SK-N-SH treated with all-trans-retinoic acid at 6 μM for 48 hours (cell line): ENCODE measurements at regions not wholly inside any gene's neighbourhood (a gene's known extent, or its start where the extent isn't known, plus 50 kb on each side); places are given as distances from the start of the nearest gene placed in this dataset.

ENCODE experiments used
- ATAC-seq: fragments of 200-7000 bp; cut with Tn5 transposase; 3 replicates; pipeline ENCODE4 v1.9.1; 2020; ENCODE audit warnings: mild to moderate bottlenecking, moderate library complexity
- ARNTL ChIP-seq: fragments of 450-650 bp; formaldehyde crosslinking; IDR thresholded peaks from 2 replicates; pipeline ENCODE4 v1.5.0; 2020; ENCODE audit warnings: low read depth, mild to moderate bottlenecking, moderate library complexity, borderline replicate concordance
- CSDC2 ChIP-seq: fragments of 250-450 bp; sonication (Bioruptor Pico); IDR thresholded peaks from 2 replicates; pipeline ENCODE4 v1.5.0; 2020; ENCODE audit warnings: mild to moderate bottlenecking, moderate library complexity
- GLIS3 ChIP-seq: fragments of 250-450 bp; sonication (Bioruptor Pico); IDR thresholded peaks from 2 replicates; pipeline ENCODE4 v1.5.0; 2020; ENCODE audit warnings: mild to moderate bottlenecking, moderate library complexity
- ISL1 ChIP-seq: fragments of 250-450 bp; sonication (Bioruptor Pico); IDR thresholded peaks from 2 replicates; pipeline ENCODE4 v2.1.2; 2022; ENCODE audit warnings: mild to moderate bottlenecking, moderate library complexity
- OSR1 ChIP-seq: fragments of 250-450 bp; sonication (Bioruptor Pico); IDR thresholded peaks from 2 replicates; pipeline ENCODE4 v1.8.0; 2022; ENCODE audit warnings: moderate library complexity, mild to moderate bottlenecking, inconsistent platforms
- PPARA ChIP-seq: fragments of 250-450 bp; sonication (Bioruptor Pico); IDR thresholded peaks from 2 replicates; pipeline ENCODE4 v1.5.0; 2020; ENCODE audit warnings: mild to moderate bottlenecking, borderline replicate concordance
- RARB ChIP-seq: fragments of 250-450 bp; sonication (Bioruptor Pico); IDR thresholded peaks from 2 replicates; pipeline ENCODE4 v1.8.0; 2021; ENCODE audit warnings: mild to moderate bottlenecking, moderate library complexity
- SNAI2 ChIP-seq: fragments of 250-450 bp; sonication (Bioruptor Pico); IDR thresholded peaks from 2 replicates; pipeline ENCODE4 v1.5.0; 2020; ENCODE audit warnings: mild to moderate bottlenecking, moderate library complexity
- TCF4 ChIP-seq: fragments of 250-450 bp; sonication (Bioruptor Pico); IDR thresholded peaks from 2 replicates; pipeline ENCODE4 v1.8.0; 2021; ENCODE audit warnings: mild to moderate bottlenecking, moderate library complexity, borderline replicate concordance
- TOX ChIP-seq: fragments of 250-450 bp; sonication (Bioruptor Pico); IDR thresholded peaks from 2 replicates; pipeline ENCODE4 v1.8.0; 2021; ENCODE audit warnings: mild to moderate bottlenecking, moderate library complexity, borderline replicate concordance
- ZC3H10 ChIP-seq: fragments of 250-450 bp; sonication (Bioruptor Pico); IDR thresholded peaks from 2 replicates; pipeline ENCODE4 v1.5.1; 2021; ENCODE audit warnings: mild to moderate bottlenecking, moderate library complexity
- ZFP3 ChIP-seq: fragments of 250-450 bp; sonication (Bioruptor Pico); IDR thresholded peaks from 2 replicates; pipeline ENCODE4 v1.5.0; 2020; ENCODE audit warnings: mild to moderate bottlenecking, moderate library complexity
- ZNF70 ChIP-seq: fragments of 450-650 bp; formaldehyde crosslinking; IDR thresholded peaks from 2 replicates; pipeline ENCODE4 v1.5.0; 2020; ENCODE audit warnings: mild to moderate bottlenecking, moderate library complexity
- ZNF8 ChIP-seq: fragments of 450-650 bp; formaldehyde crosslinking; IDR thresholded peaks from 2 replicates; pipeline ENCODE4 v1.5.0; 2020; ENCODE audit warnings: mild to moderate bottlenecking, moderate library complexity
- TF ChIP-seq, protein P1 (sequence below): fragments of 250-450 bp; sonication (Bioruptor Pico); IDR thresholded peaks from 2 replicates; pipeline ENCODE4 v1.5.0; 2020; ENCODE audit warnings: mild to moderate bottlenecking, moderate library complexity
- TF ChIP-seq, protein P2 (sequence below): fragments of 250-450 bp; sonication (Bioruptor Pico); IDR thresholded peaks from 2 replicates; pipeline ENCODE4 v1.5.1; 2020; ENCODE audit warnings: low read depth, mild to moderate bottlenecking, moderate library complexity
- TF ChIP-seq, protein P3 (sequence below): fragments of 250-450 bp; sonication (Bioruptor Pico); IDR thresholded peaks from 2 replicates; pipeline ENCODE4 v1.5.1; 2021; ENCODE audit warnings: mild to moderate bottlenecking, moderate library complexity
- TF ChIP-seq, protein P4 (sequence below): fragments of 250-450 bp; sonication (Bioruptor Pico); IDR thresholded peaks from 2 replicates; pipeline ENCODE4 v1.8.0; 2021; ENCODE audit warnings: low read depth, mild to moderate bottlenecking, moderate library complexity, borderline replicate concordance

DNA sequence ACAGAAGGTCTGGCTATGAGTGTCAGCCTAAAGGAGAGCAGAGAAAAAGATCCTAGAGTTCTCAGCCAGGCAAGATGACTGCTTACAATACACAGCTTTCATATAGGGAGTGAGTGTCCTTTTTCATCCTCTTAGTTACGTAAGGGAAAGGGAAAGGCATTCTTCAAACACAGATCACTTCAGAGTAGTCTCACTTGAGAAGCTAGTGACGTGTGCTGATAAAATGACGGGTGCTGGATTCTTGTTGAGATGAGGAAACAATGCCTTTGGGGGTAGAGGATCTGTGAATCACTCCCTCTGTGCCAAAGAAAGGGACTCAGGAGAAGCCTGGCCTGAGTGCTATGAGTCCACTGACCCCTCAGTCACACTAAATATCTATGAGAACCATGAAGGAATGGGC lies 117.3 kb downstream of the QRSL1 start:
- ATAC-seq: no peak

DNA sequence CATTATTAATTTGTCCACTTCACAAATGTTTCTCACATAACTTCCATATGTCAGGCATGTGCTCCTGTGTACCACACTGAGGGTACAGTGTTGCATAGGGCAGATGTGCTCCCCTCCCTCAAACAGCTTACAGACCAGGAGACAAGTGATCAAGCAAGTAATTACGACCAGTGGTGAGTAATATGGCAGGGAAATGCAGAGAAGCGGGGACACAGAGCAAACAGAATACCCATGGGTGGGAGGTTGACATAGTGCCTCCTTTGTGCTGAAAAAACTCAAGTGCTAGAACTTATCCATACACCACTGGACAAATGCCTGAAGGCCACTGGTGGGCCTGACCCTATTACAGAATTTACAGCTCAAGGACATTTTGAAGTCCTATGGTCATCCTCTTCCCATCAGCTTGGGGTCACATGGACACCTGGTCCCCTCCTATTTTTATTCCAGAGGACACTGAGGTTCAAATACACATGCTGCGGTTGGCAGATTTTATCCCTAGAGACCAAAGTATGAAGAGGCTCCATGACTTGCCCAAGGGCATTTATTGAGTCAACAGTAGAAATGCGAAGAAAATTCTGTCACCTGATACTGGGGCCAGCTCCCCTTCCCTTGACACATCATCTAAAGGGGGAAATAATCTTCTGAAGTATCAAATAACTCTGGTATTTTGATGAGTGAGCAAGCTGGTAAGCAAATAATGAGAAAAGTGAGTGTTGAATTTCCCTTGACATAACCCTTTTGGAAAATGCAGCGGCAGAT lies 116.6 kb downstream of the QRSL1 start:
- ATAC-seq: no peak
- TF ChIP-seq ZNF70 (no peak), TOX (CRISPR knock-in tag) (no peak), OSR1 (CRISPR knock-in tag) (no peak), ZC3H10 (no peak), ZNF8 (no peak)
- TF ChIP-seq, protein P1, sequence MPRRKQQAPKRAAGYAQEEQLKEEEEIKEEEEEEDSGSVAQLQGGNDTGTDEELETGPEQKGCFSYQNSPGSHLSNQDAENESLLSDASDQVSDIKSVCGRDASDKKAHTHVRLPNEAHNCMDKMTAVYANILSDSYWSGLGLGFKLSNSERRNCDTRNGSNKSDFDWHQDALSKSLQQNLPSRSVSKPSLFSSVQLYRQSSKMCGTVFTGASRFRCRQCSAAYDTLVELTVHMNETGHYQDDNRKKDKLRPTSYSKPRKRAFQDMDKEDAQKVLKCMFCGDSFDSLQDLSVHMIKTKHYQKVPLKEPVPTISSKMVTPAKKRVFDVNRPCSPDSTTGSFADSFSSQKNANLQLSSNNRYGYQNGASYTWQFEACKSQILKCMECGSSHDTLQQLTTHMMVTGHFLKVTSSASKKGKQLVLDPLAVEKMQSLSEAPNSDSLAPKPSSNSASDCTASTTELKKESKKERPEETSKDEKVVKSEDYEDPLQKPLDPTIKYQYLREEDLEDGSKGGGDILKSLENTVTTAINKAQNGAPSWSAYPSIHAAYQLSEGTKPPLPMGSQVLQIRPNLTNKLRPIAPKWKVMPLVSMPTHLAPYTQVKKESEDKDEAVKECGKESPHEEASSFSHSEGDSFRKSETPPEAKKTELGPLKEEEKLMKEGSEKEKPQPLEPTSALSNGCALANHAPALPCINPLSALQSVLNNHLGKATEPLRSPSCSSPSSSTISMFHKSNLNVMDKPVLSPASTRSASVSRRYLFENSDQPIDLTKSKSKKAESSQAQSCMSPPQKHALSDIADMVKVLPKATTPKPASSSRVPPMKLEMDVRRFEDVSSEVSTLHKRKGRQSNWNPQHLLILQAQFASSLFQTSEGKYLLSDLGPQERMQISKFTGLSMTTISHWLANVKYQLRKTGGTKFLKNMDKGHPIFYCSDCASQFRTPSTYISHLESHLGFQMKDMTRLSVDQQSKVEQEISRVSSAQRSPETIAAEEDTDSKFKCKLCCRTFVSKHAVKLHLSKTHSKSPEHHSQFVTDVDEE (CRISPR knock-in tag): no peak

More for the DNA sequence above, 117.3 kb downstream of the QRSL1 start:
- TF ChIP-seq ARNTL (CRISPR knock-in tag) (no peak), RARB (no peak)

DNA sequence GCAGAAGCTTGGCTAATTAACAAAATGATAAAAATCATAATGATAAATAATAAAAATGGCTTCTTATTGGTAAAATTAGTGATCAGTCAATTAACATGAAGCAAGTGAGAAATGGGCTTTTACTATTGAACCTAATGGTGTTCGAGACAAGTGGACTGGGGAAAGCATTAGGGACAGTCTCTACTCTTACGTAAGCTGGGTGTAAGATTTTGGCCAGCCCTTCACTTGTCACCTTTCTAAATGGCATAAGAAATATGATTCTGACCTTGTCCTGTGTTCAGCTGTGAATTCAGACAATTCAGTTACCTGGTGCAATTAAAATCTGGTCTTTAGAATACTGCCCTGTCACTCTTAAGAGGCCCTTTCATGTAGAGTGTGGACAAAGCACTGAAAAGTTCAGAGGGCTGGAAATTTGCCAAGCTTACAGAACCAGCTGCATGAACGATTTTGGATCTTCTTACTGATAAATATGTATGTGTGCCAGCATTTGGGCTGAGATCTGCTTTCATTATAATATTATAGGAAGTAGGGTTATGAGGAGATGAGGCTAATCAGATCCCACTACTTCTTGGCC lies 115.9 kb downstream of the QRSL1 start:
- no peak for TF ChIP-seq TCF4 (CRISPR knock-in tag)
- no peak for TF ChIP-seq ZC3H10
- TF ChIP-seq GLIS3 (CRISPR knock-in tag): no peak
- no peak for TF ChIP-seq TOX (CRISPR knock-in tag)
- TF ChIP-seq PPARA: no peak
- TF ChIP-seq, protein P2, sequence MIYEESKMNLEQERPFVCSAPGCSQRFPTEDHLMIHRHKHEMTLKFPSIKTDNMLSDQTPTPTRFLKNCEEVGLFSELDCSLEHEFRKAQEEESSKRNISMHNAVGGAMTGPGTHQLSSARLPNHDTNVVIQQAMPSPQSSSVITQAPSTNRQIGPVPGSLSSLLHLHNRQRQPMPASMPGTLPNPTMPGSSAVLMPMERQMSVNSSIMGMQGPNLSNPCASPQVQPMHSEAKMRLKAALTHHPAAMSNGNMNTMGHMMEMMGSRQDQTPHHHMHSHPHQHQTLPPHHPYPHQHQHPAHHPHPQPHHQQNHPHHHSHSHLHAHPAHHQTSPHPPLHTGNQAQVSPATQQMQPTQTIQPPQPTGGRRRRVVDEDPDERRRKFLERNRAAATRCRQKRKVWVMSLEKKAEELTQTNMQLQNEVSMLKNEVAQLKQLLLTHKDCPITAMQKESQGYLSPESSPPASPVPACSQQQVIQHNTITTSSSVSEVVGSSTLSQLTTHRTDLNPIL (CRISPR knock-in tag): no peak
- TF ChIP-seq ZNF70: no peak
- TF ChIP-seq ISL1 (CRISPR knock-in tag): no peak
- TF ChIP-seq ARNTL (CRISPR knock-in tag): no peak
- TF ChIP-seq ZNF8: no peak
- TF ChIP-seq ZFP3 (CRISPR knock-in tag): no peak
- no peak for TF ChIP-seq RARB
- TF ChIP-seq, protein P1 (CRISPR knock-in tag): no peak
- TF ChIP-seq, protein P3, sequence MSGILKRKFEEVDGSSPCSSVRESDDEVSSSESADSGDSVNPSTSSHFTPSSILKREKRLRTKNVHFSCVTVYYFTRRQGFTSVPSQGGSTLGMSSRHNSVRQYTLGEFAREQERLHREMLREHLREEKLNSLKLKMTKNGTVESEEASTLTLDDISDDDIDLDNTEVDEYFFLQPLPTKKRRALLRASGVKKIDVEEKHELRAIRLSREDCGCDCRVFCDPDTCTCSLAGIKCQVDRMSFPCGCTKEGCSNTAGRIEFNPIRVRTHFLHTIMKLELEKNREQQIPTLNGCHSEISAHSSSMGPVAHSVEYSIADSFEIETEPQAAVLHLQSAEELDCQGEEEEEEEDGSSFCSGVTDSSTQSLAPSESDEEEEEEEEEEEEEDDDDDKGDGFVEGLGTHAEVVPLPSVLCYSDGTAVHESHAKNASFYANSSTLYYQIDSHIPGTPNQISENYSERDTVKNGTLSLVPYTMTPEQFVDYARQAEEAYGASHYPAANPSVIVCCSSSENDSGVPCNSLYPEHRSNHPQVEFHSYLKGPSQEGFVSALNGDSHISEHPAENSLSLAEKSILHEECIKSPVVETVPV: no peak
- no peak for TF ChIP-seq SNAI2 (CRISPR knock-in tag)
- TF ChIP-seq CSDC2 (CRISPR knock-in tag): no peak
- TF ChIP-seq, protein P4, sequence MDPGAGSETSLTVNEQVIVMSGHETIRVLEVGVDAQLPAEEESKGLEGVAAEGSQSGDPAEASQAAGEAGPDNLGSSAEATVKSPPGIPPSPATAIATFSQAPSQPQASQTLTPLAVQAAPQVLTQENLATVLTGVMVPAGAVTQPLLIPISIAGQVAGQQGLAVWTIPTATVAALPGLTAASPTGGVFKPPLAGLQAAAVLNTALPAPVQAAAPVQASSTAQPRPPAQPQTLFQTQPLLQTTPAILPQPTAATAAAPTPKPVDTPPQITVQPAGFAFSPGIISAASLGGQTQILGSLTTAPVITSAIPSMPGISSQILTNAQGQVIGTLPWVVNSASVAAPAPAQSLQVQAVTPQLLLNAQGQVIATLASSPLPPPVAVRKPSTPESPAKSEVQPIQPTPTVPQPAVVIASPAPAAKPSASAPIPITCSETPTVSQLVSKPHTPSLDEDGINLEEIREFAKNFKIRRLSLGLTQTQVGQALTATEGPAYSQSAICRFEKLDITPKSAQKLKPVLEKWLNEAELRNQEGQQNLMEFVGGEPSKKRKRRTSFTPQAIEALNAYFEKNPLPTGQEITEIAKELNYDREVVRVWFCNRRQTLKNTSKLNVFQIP (CRISPR knock-in tag): no peak
- no peak for ATAC-seq
